ENCODE measurements at regions not wholly inside any gene's neighbourhood (a gene's known extent, or its start where the extent isn't known, plus 50 kb on each side); places are given as distances from the start of the nearest gene placed in this dataset.

GRCh38 chr3:132773071-132773619 is 50.9 kb upstream of the NPHP3 start:
- TF ChIP-seq CTCF (IDR thresholded peaks at IDR 0.05; ENCODE audit: low read depth, low read length) (no peak), POLR2A (IDR thresholded peaks at IDR 0.05; ENCODE audit: extremely low read depth, insufficient read length) (no peak), MAX (IDR thresholded peaks at IDR 0.05; ENCODE audit: low read depth, low read length) (no peak), MYC (IDR thresholded peaks at IDR 0.05; ENCODE audit: low read depth, low read length) (no peak)
